H1 (cell line): ENCODE measurements at regions not wholly inside any gene's neighbourhood (a gene's known extent, or its start where the extent isn't known, plus 50 kb on each side); places are given as distances from the start of the nearest gene placed in this dataset.

Source experiments
- ASH2L ChIP-seq: fragments of 200-600, 300-600 bp; sonication (generic); IDR thresholded peaks from one replicate; pipeline ENCODE4 v1.7.1; 2017; ENCODE audit warnings: low read length
- BCL11A ChIP-seq, 2 experiments: IDR thresholded peaks; one replicate each; pipeline ENCODE4 v1.6.1; 2011; ENCODE audit warnings: low read depth in 2 of 2, low read length in 2 of 2, mild to moderate bottlenecking in 2 of 2
- USF2 ChIP-seq: IDR thresholded peaks from 2 replicates; pipeline ENCODE4 v1.6.1; 2011; ENCODE audit warnings: low read length, improper control_type of control experiment

- no peak for TF ChIP-seq ASH2L
- no peak for TF ChIP-seq BCL11A (IDR thresholded peaks at IDR 0.05; ENCODE audit: low read depth in 2 of 2, low read length in 2 of 2)
- no peak for TF ChIP-seq USF2
Observed at GRCh38 chr10:6912424-6912823, 332.3 kb upstream of the PRKCQ start (continued).
